GM23338 (cell line): ENCODE measurements at regions not wholly inside any gene's neighbourhood (a gene's known extent, or its start where the extent isn't known, plus 50 kb on each side); places are given as distances from the start of the nearest gene placed in this dataset.

ENCODE experiments used
- CREB1 ChIP-seq: fragments of 250-450 bp; sonication (Bioruptor Pico); IDR thresholded peaks from 2 replicates; pipeline ENCODE4 v1.5.0; 2020; ENCODE audit warnings: low read depth, mild to moderate bottlenecking, moderate library complexity
- EZH2 ChIP-seq: fragments of 200-600 bp; sonication (generic); IDR thresholded peaks from one replicate; pipeline ENCODE4 v1.8.0; 2017; ENCODE audit warnings: antibody characterized with exemption, mild to moderate bottlenecking, low read depth; ENCODE audit not compliant: unreplicated experiment
- EZH2phosphoT487 ChIP-seq: fragments of 200-600 bp; sonication (generic); IDR thresholded peaks from one replicate; pipeline ENCODE4 v1.8.1; 2018; ENCODE audit warnings: antibody characterized with exemption; ENCODE audit not compliant: unreplicated experiment
- POLR2AphosphoS5 ChIP-seq: IDR thresholded peaks from 2 replicates; pipeline ENCODE4 v1.6.1; 2016; ENCODE audit warnings: antibody characterized with exemption, low read depth
- TF ChIP-seq, protein P1 (sequence below), 2 experiments: fragments of 200-600 bp in 1 of 2; sonication (generic) in 1 of 2; conservative IDR thresholded peaks; 2 replicates each; pipeline versions ENCODE4 v1.5.1 to v1.6.1; 2016 to 2017; ENCODE audit warnings: antibody characterized with exemption in 2 of 2, low read depth in 2 of 2, mild to moderate bottlenecking in 2 of 2, moderate library complexity in 1 of 2
- TF ChIP-seq, protein P2 (sequence below): IDR thresholded peaks from one replicate; pipeline ENCODE4 v1.6.1; 2018; ENCODE audit warnings: antibody characterized with exemption; ENCODE audit not compliant: unreplicated experiment
- TF ChIP-seq, protein P3 (sequence below): IDR thresholded peaks from 2 replicates; pipeline ENCODE4 v1.6.1; 2016; ENCODE audit warnings: antibody characterized with exemption

DNA sequence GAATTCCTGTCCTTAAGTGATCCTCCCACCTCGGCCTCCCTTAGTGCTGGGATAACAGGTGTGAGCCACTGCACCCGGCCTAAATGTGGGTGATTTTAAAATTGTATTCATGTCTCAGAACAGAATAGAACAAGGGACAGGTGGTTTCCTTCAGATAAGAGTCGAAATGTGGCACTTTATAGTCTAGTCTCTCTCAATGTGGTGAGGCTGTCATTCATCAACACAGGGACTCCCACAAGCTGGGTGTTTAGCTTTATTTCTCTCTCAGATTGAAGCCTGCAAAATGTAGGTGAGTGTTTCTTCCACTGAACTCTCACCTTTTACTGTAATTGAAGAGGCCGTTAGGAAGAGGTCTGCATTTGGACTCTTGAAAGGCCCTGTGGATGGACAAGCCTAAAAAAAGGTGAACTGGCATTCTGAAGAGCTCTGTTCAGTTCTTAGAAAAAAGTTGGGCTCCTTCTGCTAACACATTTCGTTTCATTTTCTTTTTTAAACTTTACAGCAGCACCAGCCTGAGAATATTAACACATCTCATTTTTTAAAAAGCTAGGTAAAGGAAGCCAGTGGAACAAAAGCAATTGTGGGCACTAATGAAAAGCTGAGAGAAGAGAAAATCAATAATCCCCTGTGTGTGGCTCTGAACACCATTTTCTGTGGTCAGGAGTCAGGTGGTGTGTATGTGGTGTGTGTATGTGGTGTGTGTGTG is 126.2 kb upstream of the SLC28A3 start:
- TF ChIP-seq, protein P1, sequence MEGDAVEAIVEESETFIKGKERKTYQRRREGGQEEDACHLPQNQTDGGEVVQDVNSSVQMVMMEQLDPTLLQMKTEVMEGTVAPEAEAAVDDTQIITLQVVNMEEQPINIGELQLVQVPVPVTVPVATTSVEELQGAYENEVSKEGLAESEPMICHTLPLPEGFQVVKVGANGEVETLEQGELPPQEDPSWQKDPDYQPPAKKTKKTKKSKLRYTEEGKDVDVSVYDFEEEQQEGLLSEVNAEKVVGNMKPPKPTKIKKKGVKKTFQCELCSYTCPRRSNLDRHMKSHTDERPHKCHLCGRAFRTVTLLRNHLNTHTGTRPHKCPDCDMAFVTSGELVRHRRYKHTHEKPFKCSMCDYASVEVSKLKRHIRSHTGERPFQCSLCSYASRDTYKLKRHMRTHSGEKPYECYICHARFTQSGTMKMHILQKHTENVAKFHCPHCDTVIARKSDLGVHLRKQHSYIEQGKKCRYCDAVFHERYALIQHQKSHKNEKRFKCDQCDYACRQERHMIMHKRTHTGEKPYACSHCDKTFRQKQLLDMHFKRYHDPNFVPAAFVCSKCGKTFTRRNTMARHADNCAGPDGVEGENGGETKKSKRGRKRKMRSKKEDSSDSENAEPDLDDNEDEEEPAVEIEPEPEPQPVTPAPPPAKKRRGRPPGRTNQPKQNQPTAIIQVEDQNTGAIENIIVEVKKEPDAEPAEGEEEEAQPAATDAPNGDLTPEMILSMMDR (conservative IDR thresholded peaks at IDR 0.05; ENCODE audit: low read depth in 2 of 2) = no peak
- TF ChIP-seq, protein P2, sequence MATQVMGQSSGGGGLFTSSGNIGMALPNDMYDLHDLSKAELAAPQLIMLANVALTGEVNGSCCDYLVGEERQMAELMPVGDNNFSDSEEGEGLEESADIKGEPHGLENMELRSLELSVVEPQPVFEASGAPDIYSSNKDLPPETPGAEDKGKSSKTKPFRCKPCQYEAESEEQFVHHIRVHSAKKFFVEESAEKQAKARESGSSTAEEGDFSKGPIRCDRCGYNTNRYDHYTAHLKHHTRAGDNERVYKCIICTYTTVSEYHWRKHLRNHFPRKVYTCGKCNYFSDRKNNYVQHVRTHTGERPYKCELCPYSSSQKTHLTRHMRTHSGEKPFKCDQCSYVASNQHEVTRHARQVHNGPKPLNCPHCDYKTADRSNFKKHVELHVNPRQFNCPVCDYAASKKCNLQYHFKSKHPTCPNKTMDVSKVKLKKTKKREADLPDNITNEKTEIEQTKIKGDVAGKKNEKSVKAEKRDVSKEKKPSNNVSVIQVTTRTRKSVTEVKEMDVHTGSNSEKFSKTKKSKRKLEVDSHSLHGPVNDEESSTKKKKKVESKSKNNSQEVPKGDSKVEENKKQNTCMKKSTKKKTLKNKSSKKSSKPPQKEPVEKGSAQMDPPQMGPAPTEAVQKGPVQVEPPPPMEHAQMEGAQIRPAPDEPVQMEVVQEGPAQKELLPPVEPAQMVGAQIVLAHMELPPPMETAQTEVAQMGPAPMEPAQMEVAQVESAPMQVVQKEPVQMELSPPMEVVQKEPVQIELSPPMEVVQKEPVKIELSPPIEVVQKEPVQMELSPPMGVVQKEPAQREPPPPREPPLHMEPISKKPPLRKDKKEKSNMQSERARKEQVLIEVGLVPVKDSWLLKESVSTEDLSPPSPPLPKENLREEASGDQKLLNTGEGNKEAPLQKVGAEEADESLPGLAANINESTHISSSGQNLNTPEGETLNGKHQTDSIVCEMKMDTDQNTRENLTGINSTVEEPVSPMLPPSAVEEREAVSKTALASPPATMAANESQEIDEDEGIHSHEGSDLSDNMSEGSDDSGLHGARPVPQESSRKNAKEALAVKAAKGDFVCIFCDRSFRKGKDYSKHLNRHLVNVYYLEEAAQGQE = no peak
- TF ChIP-seq EZH2 = no peak
- no peak for TF ChIP-seq POLR2AphosphoS5
- no peak for TF ChIP-seq CREB1 (CRISPR knock-in tag)
- no peak for TF ChIP-seq EZH2phosphoT487
- TF ChIP-seq, protein P3, sequence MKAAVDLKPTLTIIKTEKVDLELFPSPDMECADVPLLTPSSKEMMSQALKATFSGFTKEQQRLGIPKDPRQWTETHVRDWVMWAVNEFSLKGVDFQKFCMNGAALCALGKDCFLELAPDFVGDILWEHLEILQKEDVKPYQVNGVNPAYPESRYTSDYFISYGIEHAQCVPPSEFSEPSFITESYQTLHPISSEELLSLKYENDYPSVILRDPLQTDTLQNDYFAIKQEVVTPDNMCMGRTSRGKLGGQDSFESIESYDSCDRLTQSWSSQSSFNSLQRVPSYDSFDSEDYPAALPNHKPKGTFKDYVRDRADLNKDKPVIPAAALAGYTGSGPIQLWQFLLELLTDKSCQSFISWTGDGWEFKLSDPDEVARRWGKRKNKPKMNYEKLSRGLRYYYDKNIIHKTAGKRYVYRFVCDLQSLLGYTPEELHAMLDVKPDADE = no peak
